Testis (tissue), 2 donors: ENCODE measurements at regions not wholly inside any gene's neighbourhood (a gene's known extent, or its start where the extent isn't known, plus 50 kb on each side); places are given as distances from the start of the nearest gene placed in this dataset.
A peak's percentile ranks its signal among the peaks of the same experiment; 100 is the strongest.

ENCODE experiments used
- DNase-seq: peaks from one replicate; pipeline ENCODE4 v3.0.0-alpha.2; 2019
- H3K27ac ChIP-seq, 2 donors: fragments of 200-600 bp; sonication (generic); one replicate each; pipeline ENCODE4 v1.5.1; 2019
- H3K27me3 ChIP-seq: fragments of 200-600 bp; sonication (generic); one replicate; pipeline ENCODE4 v1.5.1; 2019
- H3K36me3 ChIP-seq: fragments of 200-600 bp; sonication (generic); one replicate; pipeline ENCODE4 v1.5.1; 2017; ENCODE audit warnings: low read depth; ENCODE audit errors: missing control alignments
- H3K4me1 ChIP-seq: fragments of 200-600 bp; sonication (generic); one replicate; pipeline ENCODE4 v1.5.1; 2019
- H3K4me3 ChIP-seq, 2 donors: fragments of 200-600 bp; sonication (generic); one replicate each; pipeline ENCODE4 v1.5.1; 2017 to 2019
- H3K9me3 ChIP-seq: fragments of 200-600 bp; sonication (generic); one replicate; pipeline ENCODE4 v1.5.1; 2017
- POLR2A ChIP-seq: fragments of 450-650 bp; IDR thresholded peaks from one replicate; pipeline ENCODE4 v1.6.1; 2017; ENCODE audit warnings: antibody characterized with exemption, mild to moderate bottlenecking, moderate library complexity
- WGBS, 2 donors: methylation state at CpG; one replicate each; pipeline ENCODE4 v1.1.5; 2018; 5-methylcytosine and 5-hydroxymethylcytosine counted together
- intact Hi-C: fragments of 100-400 bp; cut with DNase I; formaldehyde crosslinking; loops from one replicate; pipeline ENCODE4 v1.15.1; 2023; ENCODE audit warnings: low total_unique reads
- TF ChIP-seq, protein P1 (sequence below), 3 experiments: fragments of 450-650 bp in 2 of 3; fragments of 200-600 bp in 1 of 3; sonication (generic) in 1 of 3; IDR thresholded peaks; one replicate each; pipeline ENCODE4 v1.5.1; 2016 to 2019; ENCODE audit warnings: antibody characterized with exemption in 3 of 3, mild to moderate bottlenecking in 2 of 3, moderate library complexity in 1 of 3

DNA sequence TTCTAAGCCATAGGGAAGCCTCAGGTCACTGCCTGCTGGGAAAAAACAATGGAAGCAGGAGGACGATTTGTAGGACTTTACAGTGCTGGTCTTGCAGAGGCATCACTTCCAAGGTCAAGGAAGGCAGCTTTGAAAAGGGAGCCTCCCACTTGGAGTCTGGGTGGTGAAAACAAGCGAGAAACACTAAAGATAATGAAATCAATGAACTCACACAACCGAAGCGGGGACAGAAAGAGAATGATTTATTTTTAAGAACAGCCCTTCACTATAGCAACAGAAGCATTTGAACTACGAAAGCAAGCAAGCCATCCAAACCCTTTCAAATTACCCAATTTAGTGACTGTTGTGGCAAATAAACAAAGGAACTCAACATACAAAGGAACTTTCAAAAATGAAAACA is 227.5 kb downstream of the THBS2 start:
- no peaks in the 10 kb centered on the region for H3K27me3 ChIP-seq
- H3K4me3 ChIP-seq: no peak overlapping the region
- no peaks in the 10 kb centered on the region for H3K4me1 ChIP-seq
- peak overlapping the region in 1 of 2 donors; percentile 31 for H3K27ac ChIP-seq
- peak; percentile 50 for DNase-seq
- 21 to 30% methylated on average over 5 of the region's 5 CpGs for WGBS, 2 donors
- intact Hi-C loops: no loop called here
- TF ChIP-seq POLR2A: no peak
- TF ChIP-seq, protein P1, sequence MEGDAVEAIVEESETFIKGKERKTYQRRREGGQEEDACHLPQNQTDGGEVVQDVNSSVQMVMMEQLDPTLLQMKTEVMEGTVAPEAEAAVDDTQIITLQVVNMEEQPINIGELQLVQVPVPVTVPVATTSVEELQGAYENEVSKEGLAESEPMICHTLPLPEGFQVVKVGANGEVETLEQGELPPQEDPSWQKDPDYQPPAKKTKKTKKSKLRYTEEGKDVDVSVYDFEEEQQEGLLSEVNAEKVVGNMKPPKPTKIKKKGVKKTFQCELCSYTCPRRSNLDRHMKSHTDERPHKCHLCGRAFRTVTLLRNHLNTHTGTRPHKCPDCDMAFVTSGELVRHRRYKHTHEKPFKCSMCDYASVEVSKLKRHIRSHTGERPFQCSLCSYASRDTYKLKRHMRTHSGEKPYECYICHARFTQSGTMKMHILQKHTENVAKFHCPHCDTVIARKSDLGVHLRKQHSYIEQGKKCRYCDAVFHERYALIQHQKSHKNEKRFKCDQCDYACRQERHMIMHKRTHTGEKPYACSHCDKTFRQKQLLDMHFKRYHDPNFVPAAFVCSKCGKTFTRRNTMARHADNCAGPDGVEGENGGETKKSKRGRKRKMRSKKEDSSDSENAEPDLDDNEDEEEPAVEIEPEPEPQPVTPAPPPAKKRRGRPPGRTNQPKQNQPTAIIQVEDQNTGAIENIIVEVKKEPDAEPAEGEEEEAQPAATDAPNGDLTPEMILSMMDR (IDR thresholded peaks at IDR 0.05): no peak
- H3K36me3 ChIP-seq: no peaks in the 10 kb centered on the region
- no peaks in the 10 kb centered on the region for H3K9me3 ChIP-seq

DNA sequence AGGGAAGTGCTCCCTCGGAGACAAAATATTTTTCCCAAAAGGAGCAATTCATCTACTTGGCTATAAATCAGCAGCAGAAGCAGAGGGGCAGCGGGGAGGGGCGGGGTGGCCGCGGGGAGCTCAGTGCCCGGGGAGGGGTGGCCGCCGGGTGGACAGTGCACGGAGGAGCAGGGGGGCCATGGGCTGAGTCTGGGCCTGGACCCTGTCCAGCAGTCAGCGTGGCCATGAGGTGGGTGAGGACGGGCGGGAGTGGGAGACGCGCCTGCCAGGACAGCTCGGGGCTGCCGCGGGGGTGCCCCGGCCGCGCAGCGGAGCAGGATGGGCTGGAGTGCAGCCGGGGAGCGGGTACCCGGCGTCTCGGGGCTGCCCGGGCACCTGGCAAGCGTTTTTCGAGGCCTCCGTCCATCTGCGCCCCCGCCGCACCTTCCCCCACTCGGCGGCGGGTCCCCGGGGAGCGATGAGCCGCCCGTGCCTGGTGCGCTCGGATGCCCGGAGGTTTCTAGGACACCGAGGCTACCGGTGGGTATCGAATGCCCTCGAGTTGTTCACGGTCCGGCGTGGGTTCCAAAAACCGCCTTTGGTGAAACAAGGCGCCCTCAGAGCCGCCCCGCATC is 229.5 kb downstream of the THBS2 start:
- peak overlapping the region in 1 of 2 donors; percentile 30 for H3K4me3 ChIP-seq
- H3K27ac ChIP-seq: no peak overlapping the region
- intact Hi-C loops: no loop called here
- H3K36me3 ChIP-seq: no peaks in the 10 kb centered on the region
- WGBS, 2 donors: 82 to 92% methylated on average over 39 to 54 of the region's 54 CpGs
- no peaks in the 10 kb centered on the region for H3K27me3 ChIP-seq
- TF ChIP-seq, protein P1 (IDR thresholded peaks at IDR 0.05): no peak
- no peak for TF ChIP-seq POLR2A
- DNase-seq: no peak
- H3K9me3 ChIP-seq: no peaks in the 10 kb centered on the region
- no peaks in the 10 kb centered on the region for H3K4me1 ChIP-seq

DNA sequence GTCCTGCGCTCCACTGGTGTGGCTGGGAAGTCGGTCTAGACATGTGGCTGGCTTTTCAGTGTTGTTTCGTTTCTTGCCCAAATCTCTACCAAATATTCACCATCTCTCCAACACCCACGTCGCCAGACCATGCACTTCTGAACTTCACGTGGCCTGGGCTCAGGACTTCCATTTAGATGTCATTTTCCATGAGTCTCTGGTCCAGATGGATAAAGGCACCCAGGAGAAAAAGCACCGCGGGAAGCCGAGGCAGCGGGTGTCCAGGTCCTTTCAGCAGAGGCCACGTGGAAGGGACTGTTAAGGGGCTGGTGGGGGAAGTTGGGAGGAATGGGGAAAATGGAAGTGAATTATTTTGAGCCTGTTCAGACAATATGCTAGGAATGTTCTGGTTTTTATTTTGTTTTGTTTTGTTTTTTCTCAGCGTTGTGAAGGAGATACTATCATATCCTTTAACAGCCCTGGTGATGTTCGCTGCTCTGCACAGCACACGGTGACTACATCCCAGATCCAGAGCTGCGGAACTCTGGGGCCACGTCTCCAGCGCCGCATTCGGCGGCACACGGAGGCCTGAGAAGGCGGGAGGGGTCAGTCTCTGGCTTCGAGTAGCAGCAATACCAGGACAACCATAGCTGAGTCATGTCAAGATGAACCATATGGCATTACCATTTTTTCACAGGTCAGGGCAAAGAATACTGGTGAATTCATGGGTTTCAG is 230.3 kb downstream of the THBS2 start:
- Histone ChIP-seq H3K27me3 (no peaks in the 10 kb centered on the region), H3K9me3 (no peaks in the 10 kb centered on the region), H3K4me3 (peak overlapping the region in 1 of 2 donors; percentile 30), H3K4me1 (no peaks in the 10 kb centered on the region), H3K27ac (no peak overlapping the region), H3K36me3 (no peaks in the 10 kb centered on the region)
- no peak for DNase-seq
- intact Hi-C loops: no loop called here
- TF ChIP-seq, protein P1 (IDR thresholded peaks at IDR 0.05): no peak
- TF ChIP-seq POLR2A: no peak
- WGBS, 2 donors: 61 to 84% methylated on average over 23 of the region's 23 CpGs

DNA sequence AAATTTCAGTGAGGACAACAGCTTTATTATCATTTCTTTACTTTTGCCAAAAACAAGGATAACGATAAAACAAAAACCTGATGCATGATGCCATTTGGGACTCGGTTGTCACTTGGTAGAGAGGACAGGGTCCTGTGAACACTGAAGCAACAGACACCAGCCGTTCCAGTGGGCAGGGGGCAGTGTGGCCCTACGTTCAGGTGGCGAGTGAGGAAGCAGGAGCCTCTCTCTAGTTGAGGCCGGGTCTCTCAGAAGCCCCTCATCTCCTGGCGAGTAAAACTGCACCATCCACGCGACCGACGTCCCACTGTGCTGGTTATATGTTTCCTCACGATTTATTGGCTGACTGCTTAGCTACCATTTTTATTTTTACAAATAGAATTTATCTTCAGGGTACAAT is 231.6 kb downstream of the THBS2 start:
- H3K27ac ChIP-seq: no peak overlapping the region
- intact Hi-C loops: no loop called here
- DNase-seq: no peak
- no peaks in the 10 kb centered on the region for H3K27me3 ChIP-seq
- no peaks in the 10 kb centered on the region for H3K4me1 ChIP-seq
- WGBS, 2 donors: 64 to 79% methylated on average over 12 of the region's 12 CpGs
- no peaks in the 10 kb centered on the region for H3K9me3 ChIP-seq
- no peak overlapping the region for H3K4me3 ChIP-seq
- no peaks in the 10 kb centered on the region for H3K36me3 ChIP-seq
- no peak for TF ChIP-seq POLR2A
- TF ChIP-seq, protein P1 (IDR thresholded peaks at IDR 0.05): no peak

DNA sequence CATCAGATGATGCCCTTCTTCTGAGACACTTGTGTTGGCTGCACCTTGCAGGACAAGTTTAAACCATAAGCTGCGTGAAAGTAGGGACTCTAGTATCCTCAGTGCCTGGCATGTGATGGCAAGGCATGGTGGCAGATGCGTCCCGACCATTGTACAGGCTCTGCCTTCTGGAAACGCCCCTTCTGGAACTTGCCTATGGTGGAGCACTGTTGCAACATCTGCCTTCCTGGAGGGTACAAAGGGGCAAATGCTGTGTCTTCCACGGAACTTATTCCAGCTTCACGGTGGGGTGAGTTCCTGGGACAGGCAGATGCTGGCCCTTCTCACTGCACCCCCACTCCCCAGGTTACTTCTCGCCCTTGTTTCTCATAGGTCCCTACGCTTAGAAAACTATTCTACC is 232.8 kb downstream of the THBS2 start:
- no peaks in the 10 kb centered on the region for H3K27me3 ChIP-seq
- H3K27ac ChIP-seq: no peak overlapping the region
- DNase-seq: no peak
- no peaks in the 10 kb centered on the region for H3K9me3 ChIP-seq
- no peaks in the 10 kb centered on the region for H3K36me3 ChIP-seq
- no peaks in the 10 kb centered on the region for H3K4me1 ChIP-seq
- 87 to 94% methylated on average over 7 to 8 of the region's 8 CpGs for WGBS, 2 donors
- H3K4me3 ChIP-seq: no peak overlapping the region
- intact Hi-C loops: no loop called here
- no peak for TF ChIP-seq POLR2A
- TF ChIP-seq, protein P1 (IDR thresholded peaks at IDR 0.05): no peak
